ENCODE measurements at regions not wholly inside any gene's neighbourhood (a gene's known extent, or its start where the extent isn't known, plus 50 kb on each side); places are given as distances from the start of the nearest gene placed in this dataset.

DNA sequence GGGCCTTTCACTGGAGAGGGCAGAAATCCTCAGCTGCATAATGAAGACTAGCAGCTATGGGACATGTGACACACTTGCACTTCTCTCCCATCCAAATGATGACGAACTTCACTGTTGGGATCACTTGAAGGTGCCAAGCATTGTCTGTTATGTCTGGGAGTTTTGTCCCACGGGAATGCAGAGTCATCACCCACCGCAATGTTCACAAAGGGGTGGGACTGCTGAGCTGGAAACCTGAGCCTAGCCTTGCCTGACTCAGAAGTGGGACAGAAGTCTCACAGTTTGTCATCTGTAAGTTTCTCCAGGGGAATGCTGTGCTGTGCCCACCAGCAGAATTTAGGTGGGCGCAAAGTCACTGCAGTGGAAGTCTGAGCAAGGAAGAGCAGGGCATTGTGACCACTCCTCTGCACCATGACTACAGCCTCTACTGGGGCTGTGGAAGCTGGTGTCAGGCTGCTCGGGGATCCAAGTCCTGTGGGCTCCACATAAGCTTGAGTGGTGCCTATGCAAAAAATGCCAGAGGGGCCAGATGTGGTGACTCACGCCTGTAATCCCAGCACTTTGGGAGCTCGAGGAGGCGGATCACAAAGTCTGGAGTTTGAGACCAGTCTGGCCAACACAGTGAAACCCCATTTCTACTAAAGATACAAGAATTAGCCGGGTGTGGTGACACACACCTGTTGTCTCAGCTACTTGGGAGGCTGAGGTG lies 472.0 kb upstream of the CNTNAP2 start:
- no peak for DNase-seq

DNA sequence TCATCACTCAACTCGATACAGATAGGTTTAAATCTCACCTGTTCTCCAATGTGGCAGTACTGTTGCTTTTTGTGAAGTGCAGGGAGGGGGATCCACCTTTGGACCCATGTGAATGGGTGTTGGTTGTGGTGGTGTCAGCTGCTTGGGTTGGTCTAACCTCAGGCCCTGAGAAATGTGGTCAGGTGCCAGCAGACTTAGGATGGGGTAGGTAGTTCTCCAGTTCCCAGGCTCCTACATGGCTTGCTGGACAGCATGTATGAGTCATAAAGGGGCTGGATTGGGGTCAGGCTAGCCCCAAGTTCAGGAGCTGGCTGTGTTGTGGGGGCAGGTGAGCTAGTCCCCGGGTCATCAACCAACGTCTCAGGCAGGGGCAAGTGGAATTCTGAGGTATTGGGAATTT lies 472.6 kb upstream of the CNTNAP2 start:
- DNase-seq: no peak

DNA sequence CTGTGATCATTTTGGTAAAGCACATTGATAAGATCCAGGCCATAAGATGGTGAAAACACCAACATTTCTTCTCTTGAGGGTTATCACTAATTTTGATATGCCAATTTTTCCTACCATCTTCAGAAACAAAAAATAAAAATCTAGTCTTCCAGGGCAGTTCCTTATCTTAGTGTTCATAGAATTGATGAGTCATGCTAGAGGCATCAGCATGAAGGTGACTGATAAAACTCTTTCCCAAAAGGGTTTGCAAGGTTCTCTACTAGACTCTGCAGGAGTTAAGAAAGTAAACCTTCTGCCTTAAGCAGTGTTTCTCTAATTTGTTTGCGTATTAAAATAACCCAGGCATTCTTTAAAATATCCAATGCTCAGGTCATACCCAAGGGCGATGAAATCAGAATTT lies 483.1 kb upstream of the CNTNAP2 start:
- DNase-seq: no peak

DNA sequence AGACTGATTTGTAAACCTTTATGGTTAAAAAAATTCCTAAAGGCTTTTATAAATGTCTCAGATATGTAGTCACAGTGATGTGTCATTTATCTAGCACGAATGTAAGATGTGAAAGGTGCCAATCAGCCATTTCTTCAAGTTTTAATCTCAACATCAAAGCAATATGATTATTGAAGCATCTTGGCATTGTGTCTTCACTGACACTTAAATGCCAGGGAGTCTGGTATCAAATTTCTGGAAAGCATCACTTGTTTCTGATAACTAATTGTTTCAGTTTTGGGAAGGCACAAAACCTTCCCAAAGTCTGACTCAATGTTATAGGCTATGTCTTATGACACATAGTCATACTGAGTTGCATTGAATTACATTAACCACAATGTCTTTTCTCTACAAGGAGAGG lies 492.0 kb upstream of the CNTNAP2 start:
- DNase-seq: no peak

DNA sequence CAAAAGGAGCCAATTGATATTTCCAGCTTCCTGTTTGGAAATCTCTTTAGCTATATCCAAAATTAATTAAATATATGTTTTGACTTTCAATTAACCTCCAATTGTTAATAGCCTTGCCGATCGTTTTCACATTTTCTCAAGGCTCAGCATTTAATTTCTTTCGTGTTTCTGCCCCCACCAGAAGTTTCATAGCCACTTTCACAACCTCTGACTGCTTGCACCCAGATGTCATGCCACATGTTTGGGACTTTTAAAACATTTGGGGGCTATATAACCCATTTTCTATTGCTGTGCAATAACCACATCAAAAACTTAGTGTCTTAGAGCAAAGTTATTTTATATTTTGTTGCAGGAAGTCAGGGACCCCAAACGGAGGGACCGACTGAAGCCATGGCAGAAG lies 510.6 kb upstream of the CNTNAP2 start:
- DNase-seq: no peak

DNA sequence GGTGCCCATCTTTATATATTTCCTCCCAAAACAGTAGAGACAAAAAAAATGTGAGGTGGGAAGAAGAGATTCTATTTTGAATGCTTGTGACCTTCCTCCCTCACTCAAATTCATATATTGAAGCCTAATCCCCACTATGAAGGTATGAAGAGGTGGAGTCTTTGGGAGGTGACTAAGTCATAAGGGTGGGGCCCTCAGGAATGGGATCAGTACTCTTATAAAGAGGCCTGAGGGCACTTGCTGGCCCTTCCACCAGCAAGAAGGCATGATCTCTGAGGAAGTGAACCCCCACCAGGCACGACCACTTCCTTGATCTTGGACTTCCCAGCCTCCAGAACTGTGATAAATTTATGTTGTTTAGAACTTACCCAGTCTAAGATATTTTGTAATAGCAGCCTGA lies 517.2 kb upstream of the CNTNAP2 start:
- no peak for DNase-seq

DNA sequence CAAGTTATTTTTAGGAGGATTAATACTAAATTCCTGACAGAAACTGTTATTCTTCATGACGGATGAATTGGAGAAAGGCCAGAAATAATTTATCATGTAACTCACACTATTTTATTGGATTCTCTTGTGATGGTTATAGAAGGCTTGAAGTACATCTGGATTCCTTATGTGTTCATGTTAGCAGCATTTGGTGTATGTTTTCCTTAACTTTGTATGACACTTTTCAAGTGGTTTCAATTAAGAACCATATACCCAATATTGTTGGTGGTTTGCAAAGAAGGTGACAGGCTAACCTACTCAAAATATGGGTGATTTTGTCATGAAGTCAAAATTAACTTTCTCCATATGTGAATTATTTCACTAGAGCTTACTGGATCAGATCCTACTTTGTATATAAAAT lies 532.2 kb upstream of the CNTNAP2 start:
- no peak for DNase-seq

DNA sequence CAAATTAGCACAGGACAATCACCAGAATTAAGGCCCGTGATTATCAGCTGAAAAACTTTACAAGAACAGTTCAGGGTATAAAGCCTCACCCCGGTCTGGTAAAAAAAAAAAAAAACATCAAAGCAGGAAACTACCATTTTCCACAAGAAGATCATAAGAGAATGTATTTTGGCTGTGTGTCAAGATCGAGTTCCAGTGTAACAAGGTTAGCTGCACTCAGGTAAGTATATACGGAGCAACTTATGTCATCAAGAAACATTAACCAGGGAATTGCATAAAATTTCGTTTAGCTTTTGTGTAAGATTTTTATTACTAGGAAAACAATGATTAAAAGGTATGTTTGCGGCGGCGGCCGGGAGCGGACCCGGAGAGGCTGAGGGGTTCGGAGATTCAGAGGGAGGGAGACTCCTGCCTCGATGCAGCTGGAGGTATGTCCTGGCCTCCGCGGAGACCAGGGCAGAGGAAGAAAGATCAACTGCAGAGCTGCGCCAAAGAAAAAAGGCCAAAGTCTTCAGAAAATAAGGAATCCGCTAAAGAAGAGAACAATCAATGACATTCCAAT lies 533.8 kb upstream of the CNTNAP2 start:
- DNase-seq: no peak

DNA sequence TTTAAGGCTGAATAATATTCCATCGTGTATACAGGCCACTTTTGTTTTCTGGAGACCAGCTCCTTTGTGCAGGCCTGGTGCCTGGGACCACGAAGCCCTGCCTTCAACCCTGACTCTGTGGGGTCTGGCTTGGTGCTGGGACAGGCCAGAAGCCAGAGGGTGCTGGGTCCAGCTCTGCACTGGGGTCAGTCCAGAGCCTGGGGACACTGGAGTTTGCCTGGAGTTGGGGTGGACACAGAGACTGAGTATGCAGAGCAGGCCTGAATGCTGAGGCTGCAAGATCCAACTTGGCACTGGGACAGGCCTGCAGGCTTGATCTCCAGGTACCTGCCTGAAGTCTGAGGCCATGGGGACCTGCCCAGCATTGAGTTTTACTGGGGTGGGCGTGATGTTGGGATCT lies 558.8 kb upstream of the CNTNAP2 start:
- no peak for DNase-seq

DNA sequence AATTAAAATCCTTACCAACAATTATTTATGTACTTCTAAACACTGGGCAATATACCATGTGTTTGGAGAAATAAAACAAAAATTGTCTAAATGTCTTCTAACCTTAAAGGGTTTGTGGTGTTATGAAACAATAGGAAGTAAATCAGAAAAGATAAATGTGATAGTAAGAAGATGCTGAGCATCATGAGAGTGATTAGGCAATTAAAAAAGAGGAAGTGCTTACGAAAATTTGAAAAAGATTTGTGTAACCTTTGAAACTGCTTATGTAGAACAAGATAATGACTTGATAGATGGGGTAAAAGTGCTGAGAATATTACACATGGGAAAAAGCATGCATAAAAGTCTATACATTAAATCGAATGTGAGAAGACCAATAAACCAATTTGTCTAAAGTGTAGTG lies 573.4 kb upstream of the CNTNAP2 start:
- no peak for DNase-seq

DNA sequence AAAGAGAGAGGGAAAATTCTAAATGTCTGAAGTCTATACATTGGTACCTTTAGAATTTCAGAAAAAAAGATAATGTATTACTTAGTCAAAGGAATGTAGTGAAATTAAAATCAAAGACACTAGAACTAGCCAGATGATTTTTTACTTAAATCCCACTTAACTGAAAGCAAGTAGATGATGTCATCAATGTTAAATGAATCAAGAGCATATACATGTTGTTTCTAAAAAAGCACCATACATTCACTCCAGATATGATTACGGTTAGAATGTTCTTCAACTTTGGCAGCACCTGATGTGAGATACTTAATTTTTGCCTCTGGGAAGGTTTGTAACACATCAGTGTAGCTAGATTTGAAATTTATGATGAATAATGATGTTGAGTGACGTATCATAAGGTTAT lies 576.7 kb upstream of the CNTNAP2 start:
- DNase-seq: no peak

DNA sequence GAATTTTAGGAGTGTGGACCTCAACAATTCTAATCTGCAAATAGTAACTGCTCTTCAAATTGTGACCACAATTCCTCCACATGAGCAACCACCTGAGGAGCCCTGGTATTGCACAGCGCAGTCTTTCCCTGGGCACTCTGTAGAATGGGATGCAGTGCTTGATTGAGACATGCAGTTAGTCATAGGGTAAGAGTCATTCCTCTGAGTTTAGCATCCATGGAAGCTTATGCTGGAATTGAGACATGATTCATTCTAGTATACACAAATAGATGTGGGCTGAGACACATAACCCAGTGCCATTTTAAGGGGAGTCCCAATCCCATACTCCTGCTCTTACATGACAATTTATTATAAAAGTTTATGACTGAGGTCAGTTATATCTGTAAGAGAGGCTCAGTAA lies 582.3 kb upstream of the CNTNAP2 start:
- no peak for DNase-seq

DNA sequence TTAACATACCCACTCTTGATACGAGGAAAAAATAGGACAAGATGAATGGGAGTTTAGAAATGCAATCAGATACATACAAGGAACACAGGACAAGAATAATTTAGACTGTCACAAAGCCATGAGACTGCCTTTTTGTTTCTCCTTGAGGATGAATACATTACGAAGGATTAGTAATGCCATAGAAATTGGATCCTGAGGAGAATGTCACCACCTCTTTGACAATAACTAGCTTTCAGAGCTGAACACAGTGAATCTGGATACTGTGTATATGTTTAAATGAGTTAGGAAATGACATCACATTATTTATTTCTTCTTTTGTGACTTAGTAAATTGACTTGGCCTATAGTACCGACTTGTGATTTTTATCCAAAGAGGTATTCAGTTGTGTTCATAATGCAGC lies 596.3 kb upstream of the CNTNAP2 start:
- DNase-seq: no peak

DNA sequence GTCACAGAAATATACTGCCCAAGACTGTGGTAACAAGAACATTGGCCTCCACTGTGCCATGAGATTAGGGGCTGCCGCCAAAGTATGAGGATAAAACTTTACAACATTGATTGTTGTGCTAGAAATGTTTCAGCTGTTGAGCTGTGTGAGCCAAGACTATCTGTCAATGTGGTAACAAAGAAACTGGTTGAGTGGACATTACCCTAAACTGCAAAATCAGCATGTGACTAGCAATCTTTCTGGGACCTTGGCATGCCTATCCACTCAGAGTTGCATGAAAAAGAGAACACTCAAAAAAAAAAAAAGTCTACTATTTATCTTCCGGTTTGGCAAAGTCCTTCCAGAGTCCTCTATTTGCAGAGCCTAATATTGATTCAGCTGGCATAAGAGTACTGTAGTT lies 605.6 kb upstream of the CNTNAP2 start:
- no peak for DNase-seq

DNA sequence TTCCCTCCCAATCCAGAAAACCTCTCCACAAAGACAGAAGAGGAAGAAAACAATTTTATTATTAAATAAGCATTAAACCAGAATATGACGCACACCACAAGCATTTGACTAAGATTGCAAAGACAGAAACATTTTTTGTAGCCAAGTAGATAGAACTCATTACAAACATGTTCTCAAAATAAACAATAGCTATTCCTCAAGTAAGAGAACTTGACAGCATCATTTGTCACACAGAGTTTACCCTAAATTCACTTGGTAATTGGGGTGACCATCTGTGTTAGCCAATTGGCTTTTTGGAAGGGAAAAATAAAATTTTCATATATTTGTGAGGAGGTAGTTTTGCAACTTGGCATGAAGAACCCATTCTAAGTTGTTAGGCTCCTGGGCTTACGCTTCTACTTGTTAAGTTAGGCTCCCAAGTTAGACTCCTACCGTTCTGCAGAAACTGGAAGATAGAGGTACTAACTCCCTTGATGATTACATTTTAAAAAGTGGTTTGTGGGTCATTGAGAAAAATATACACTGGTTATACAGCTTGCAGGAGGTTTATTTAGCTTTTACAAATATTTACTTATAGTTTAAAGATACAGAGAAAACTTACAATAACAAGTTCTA lies 618.6 kb upstream of the CNTNAP2 start:
- DNase-seq: no peak

DNA sequence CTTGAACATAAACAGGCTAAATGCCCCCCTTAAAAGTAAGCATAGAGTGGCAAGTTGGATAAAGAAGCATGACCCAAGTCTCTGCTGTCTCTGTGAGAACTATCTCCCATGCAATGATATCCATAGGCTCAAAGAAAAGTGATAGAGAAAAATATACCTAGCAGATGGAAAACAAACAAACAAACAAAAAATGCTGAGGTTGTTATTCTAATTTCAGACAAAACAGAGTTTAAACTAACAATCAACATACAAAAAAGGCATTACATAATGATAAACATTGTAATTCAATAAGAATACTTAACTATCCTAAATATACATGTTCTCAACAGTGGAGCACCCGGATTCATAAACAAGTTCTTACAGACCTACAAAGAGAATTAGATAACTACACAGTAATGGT lies 626.2 kb upstream of the CNTNAP2 start:
- no peak for DNase-seq

DNA sequence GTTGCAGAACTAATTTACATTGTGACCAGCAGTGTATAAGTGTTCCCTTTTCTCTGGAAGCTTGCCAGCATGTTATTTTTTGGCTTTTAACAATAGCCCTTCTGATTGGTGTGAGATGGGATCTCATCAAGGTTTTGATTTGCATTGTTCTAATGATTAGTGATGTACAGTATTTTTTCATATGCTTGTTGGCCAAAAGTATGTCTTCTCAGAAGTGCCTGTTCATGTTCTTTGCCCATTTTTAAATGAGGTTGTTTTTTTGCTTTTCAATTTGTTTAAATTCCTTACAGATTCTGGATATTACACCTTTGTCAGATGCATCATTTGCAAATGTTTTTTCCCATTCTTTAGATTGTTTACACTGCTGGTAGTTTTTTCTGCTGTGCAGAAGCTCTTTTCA lies 627.0 kb upstream of the CNTNAP2 start:
- DNase-seq: no peak

DNA sequence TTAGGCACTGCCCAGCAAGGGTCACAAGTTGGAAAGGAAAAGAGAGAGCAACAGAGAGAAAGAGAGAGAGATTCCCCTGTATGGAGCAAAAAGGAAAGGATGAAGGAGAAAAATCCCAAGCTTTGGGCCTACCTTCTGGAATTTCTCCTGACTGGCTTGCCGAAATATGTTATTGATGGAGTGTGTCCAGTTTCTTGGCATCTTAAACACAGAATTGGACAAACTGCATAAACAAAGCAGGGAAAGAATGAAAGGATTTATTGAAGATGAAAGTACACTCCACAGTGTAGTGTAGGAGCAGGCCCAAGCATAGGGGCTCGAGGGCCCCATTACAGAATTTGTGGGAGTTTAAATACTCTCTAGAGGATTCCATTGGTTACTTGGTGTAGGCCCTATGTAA lies 627.8 kb upstream of the CNTNAP2 start:
- DNase-seq: no peak

DNA sequence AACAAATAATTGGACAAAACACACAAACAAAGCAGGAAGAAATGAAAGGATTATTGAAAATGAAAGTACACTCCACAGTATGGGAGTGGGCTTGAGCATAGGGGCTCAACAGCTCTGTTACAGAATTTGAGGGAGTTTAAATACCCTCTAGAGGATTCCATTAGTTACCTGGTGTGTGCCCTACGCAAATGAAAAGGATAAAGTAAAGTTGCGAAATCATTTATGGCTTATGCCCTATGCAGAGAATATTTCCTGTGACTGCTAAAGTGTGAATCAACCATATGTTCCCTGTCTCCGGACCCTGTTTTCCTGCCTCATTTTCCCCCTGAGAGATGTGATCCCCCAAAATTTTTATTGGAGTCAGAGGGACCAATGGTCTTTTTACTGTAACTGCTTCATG lies 634.6 kb upstream of the CNTNAP2 start:
- DNase-seq: no peak

DNA sequence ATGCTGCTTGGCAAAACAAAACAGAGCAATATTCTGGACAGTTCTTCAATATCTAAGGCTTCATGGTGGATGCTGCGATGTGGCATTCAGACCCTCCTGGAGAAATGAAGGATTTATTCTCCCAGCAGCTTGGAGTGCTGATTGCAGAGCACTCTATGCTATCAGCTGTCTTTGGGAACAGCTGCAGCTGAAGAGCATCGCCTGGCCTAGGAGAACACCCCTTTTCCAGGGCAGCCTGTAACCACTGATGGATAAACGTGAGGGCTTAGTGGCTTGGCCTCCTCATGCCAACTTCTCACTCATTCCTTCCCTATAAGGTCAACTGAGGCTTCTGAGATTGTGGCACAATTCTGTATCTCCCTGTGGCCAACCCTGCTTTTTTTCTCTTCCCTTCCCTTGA lies 638.1 kb upstream of the CNTNAP2 start:
- no peak for DNase-seq

DNA sequence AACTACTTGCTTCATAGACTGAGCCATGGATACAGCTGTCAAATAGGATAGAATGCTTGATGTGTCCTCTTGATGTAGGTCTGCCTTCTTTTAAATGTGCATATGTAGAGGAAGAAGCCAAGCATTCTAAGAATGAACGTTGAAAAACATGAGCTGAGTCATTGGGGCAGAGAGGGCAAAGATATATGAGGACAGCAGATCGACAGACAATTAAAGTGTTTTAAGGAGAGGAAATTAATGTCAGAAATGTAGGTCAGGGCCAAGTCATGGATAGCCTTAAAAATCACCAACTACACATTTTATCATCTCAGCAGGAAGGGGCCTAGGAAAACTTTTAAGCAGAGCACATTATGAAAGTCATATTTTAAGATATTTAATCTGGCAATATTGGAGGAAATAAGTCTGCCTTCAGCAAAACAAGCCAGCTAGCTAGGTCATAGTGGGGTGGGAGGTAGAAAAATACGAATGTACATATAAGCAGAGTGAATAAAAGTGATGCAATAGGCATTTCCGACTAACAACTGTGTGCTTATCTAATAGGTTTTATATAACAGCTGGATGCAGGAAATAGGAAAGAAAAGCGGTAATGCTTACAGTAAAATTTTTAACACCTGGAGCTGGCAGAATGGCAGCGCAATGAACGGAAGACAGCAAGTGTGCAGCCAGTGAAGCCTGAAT lies 638.3 kb upstream of the TPK1 start:
- DNase-seq: no peak

DNA sequence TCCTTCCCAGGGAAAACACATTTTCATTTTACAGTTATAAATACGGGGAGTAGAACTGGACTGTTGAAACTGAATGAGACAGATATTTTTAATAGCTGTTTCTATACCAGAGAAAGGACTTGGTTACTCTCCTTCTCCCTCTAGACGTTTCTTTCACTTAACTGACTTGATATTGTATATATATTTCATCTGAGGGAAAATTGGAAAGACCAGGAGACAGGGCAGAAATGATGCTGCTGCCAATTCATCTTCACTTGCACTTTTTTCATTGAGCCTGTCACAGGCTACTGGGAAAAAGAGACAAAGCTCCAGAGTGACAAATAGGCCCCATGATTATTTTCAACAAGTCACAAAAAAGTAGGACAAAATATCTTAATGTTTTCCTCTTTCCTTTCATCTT lies 636.0 kb upstream of the TPK1 start:
- no peak for DNase-seq

DNA sequence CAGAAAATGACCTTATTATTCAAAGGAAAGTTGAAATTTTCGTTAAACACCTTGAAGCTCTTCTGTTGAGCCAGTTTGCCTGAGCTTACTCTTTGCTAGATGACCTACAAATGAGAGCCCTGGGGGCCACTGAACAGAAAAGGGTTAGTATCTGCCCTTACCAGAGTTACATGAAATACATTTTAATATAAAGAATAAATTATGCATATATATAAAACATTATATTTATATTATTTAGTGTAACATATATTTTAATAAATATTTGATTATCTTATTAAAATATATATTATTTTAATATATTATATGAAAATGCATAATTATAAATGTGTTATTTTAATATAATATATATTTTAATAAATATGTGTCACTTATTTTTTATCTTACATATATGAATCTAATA lies 628.4 kb upstream of the TPK1 start:
- no peak for DNase-seq

DNA sequence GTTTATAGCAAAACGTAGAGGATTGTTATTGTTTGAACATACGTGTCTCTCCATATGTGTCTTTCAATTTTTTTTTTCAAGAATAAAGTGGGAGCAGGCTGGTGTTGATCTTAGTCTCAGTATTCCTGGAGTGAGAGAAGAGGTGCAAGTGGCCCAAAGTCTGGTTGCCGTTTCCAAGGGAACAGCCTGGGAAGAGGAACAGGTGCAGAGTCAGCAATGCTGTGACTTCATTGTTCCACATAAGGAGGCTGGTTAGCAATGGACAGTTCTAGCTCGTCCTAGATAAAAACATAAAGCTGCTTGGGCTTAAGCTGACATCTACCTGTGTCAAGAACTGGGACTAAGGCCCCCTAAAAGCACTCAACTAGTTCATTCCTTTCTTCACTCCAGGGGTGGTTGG lies 626.6 kb upstream of the TPK1 start:
- no peak for DNase-seq
